Cardiac muscle cell (in vitro differentiated cells and primary cell): ENCODE measurements at regions not wholly inside any gene's neighbourhood (a gene's known extent, or its start where the extent isn't known, plus 50 kb on each side); places are given as distances from the start of the nearest gene placed in this dataset.
"Not testable (repeated sequence)": the region's sequence is repeated elsewhere in the genome, so short reads cannot be mapped to it uniquely, and the experiment has no call there.

Experiments used
- DNase-seq, 2 donors: peaks; one replicate each; pipeline versions ENCODE4 v3.0.0 to v3.0.0-alpha.2; 2010 to 2017; ENCODE audit warnings: low read depth in 1 of 2, low spot score in 1 of 2
- H3K27ac ChIP-seq: fragments of 200-600 bp; sonication (generic); 2 replicates; pipeline ENCODE4 v1.5.1; 2016
- H3K27me3 ChIP-seq: fragments of 200-600 bp; sonication (generic); 2 replicates; pipeline ENCODE4 v1.6.0; 2016; ENCODE audit warnings: control low read depth
- H3K36me3 ChIP-seq: fragments of 200-600 bp; sonication (generic); 2 replicates; pipeline ENCODE4 v1.5.1; 2016; ENCODE audit warnings: control low read depth
- H3K4me1 ChIP-seq: fragments of 200-600 bp; sonication (generic); 2 replicates; pipeline ENCODE4 v1.8.1; 2017; ENCODE audit warnings: low read depth, mild to moderate bottlenecking, mixed run types
- H3K4me3 ChIP-seq: fragments of 200-600 bp; sonication (generic); 2 replicates; pipeline ENCODE4 v1.5.1; 2016; ENCODE audit warnings: mild to moderate bottlenecking
- H3K9me3 ChIP-seq: fragments of 200-600 bp; sonication (generic); 2 replicates; pipeline ENCODE4 v1.5.1; 2017; ENCODE audit warnings: low read depth, mild to moderate bottlenecking, control low read depth
- CTCF ChIP-seq: IDR thresholded peaks from 2 replicates; pipeline ENCODE4 v1.5.1; 2012; ENCODE audit warnings: low read depth, mild to moderate bottlenecking, low read length

- Histone ChIP-seq H3K4me1 (no peaks in the 10 kb centered on the region), H3K36me3 (no peaks in the 10 kb centered on the region), H3K4me3 (no peak overlapping the region), H3K27ac (no peak overlapping the region), H3K9me3 (no peaks in the 10 kb centered on the region), H3K27me3 (no peaks in the 10 kb centered on the region)
- no peak for DNase-seq
- no peak for TF ChIP-seq CTCF
Measured at GRCh38 chr11:11722246-11722645, 100.4 kb upstream of the GALNT18 start.

GRCh38 chr11:11718511-11718910, 96.7 kb upstream of the GALNT18 start:
- no peak for DNase-seq
- Histone ChIP-seq H3K9me3 (no peaks in the 10 kb centered on the region), H3K4me1 (no peaks in the 10 kb centered on the region), H3K4me3 (no peak overlapping the region), H3K27ac (no peak overlapping the region), H3K36me3 (no peaks in the 10 kb centered on the region), H3K27me3 (no peaks in the 10 kb centered on the region)
- no peak for TF ChIP-seq CTCF

- no peak for TF ChIP-seq CTCF
- H3K36me3 ChIP-seq = no peaks in the 10 kb centered on the region
- H3K27me3 ChIP-seq = no peaks in the 10 kb centered on the region
- H3K4me3 ChIP-seq = no peak overlapping the region
- DNase-seq = no peak
- H3K4me1 ChIP-seq = no peaks in the 10 kb centered on the region
- H3K27ac ChIP-seq = no peak overlapping the region
- H3K9me3 ChIP-seq = no peaks in the 10 kb centered on the region
Measured at GRCh38 chr11:11717064-11717725, 95.4 kb upstream of the GALNT18 start.

GRCh38 chr11:11715075-11715474, 93.3 kb upstream of the GALNT18 start:
- not testable (repeated sequence) for H3K36me3 ChIP-seq, H3K4me1 ChIP-seq, H3K9me3 ChIP-seq, H3K27ac ChIP-seq, H3K4me3 ChIP-seq, H3K27me3 ChIP-seq, DNase-seq

GRCh38 chr11:11710556-11710955, 88.8 kb upstream of the GALNT18 start:
- H3K36me3 ChIP-seq = no peaks in the 10 kb centered on the region
- H3K27ac ChIP-seq = no peak overlapping the region
- TF ChIP-seq CTCF = no peak
- H3K4me1 ChIP-seq = no peaks in the 10 kb centered on the region
- no peak for DNase-seq
- H3K9me3 ChIP-seq = no peaks in the 10 kb centered on the region
- no peak overlapping the region for H3K4me3 ChIP-seq
- H3K27me3 ChIP-seq = peaks cover 5% of the 10 kb centered on the region

- H3K9me3 ChIP-seq = no peaks in the 10 kb centered on the region
- no peak overlapping the region for H3K4me3 ChIP-seq
- H3K27ac ChIP-seq = no peak overlapping the region
- H3K4me1 ChIP-seq = no peaks in the 10 kb centered on the region
- DNase-seq = no peak
- H3K36me3 ChIP-seq = no peaks in the 10 kb centered on the region
- H3K27me3 ChIP-seq = peaks cover 5% of the 10 kb centered on the region
- no peak for TF ChIP-seq CTCF
Measured at GRCh38 chr11:11709447-11710239, 87.8 kb upstream of the GALNT18 start.
